Esophagus muscularis mucosa (tissue), 4 donors: ENCODE measurements at regions not wholly inside any gene's neighbourhood (a gene's known extent, or its start where the extent isn't known, plus 50 kb on each side); places are given as distances from the start of the nearest gene placed in this dataset.

Experiments
- DNase-seq: peaks from one replicate; pipeline ENCODE4 v3.0.0-alpha.2; 2017; ENCODE audit errors: extremely low spot score
- H3K27ac ChIP-seq, 4 donors: fragments of 200-600 bp; sonication (generic); replicated peaks in 1 of 4; 1 replicate in 3 of 4; 2 replicates in 1 of 4; pipeline ENCODE4 v1.5.1; 2016 to 2019; ENCODE audit warnings: mild to moderate bottlenecking in 1 of 4
- H3K27me3 ChIP-seq, 4 donors: fragments of 200-600 bp; sonication (generic); one replicate each; pipeline versions ENCODE4 v1.5.1 to v1.6.0; 2016 to 2019
- H3K36me3 ChIP-seq, 4 donors: fragments of 200-600 bp; sonication (generic); one replicate each; pipeline ENCODE4 v1.5.1; 2016 to 2019
- H3K4me1 ChIP-seq, 4 donors: fragments of 200-600 bp; sonication (generic); one replicate each; pipeline ENCODE4 v1.5.1; 2016 to 2019
- H3K4me3 ChIP-seq, 4 donors: fragments of 200-600 bp; sonication (generic); 1 replicate in 2 of 4; 2 replicates in 2 of 4; pipeline ENCODE4 v1.5.1; 2016 to 2019; ENCODE audit warnings: mild to moderate bottlenecking in 4 of 4, moderate library complexity in 1 of 4
- H3K9me3 ChIP-seq, 4 donors: fragments of 200-600 bp; sonication (generic); 1 replicate in 3 of 4; 2 replicates in 1 of 4; pipeline ENCODE4 v1.5.1; 2016 to 2019
- EP300 ChIP-seq: sonication (generic); formaldehyde crosslinking; IDR thresholded peaks from one replicate; pipeline ENCODE4 v1.6.1; 2017; ENCODE audit warnings: antibody characterized with exemption
- POLR2A ChIP-seq: fragments of 450-650 bp; IDR thresholded peaks from one replicate; pipeline ENCODE4 v1.6.1; 2017; ENCODE audit warnings: antibody characterized with exemption, moderate library complexity, mild to moderate bottlenecking, low read depth
- POLR2AphosphoS5 ChIP-seq, 2 donors: sonication (generic); formaldehyde crosslinking; IDR thresholded peaks; one replicate each; pipeline ENCODE4 v1.6.1; 2017; ENCODE audit warnings: antibody characterized with exemption in 2 of 2
- WGBS: methylation state at CpG from one replicate; pipeline ENCODE4 v1.1.5; 2018; 5-methylcytosine and 5-hydroxymethylcytosine counted together
- intact Hi-C: fragments of 100-400 bp; cut with DNase I; formaldehyde crosslinking; loops from one replicate; pipeline ENCODE4 v1.15.1; 2023
- TF ChIP-seq, protein P1 (sequence below), 3 experiments: fragments of 200-600 bp in 2 of 3; fragments of 450-650 bp in 1 of 3; sonication (generic) in 2 of 3; IDR thresholded peaks; one replicate each; pipeline ENCODE4 v1.5.1; 2017 to 2019; ENCODE audit warnings: antibody characterized with exemption in 3 of 3, mild to moderate bottlenecking in 2 of 3, moderate library complexity in 1 of 3

DNA sequence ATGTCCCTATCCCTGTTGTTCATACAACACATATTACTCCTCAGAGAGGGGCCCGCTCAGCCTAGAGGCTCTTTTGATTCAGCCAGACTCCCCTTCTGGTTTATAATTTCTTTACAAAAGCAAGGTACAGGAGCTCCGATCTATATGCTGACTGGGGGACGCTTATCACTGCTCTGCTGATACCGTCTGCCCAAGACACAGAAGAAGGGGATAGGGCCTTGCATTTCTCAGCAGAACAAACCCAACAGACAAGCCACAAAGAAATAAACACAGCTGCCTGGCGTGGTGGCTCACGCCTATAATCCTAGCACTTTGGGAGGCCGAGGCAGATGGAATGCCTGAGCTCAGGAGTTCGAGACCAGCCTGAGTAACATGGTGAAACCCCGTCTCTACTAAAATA is 109.9 kb upstream of the AKIP1 start:
- peak overlapping the region; percentile 46 to 95 (median 71) for H3K27ac ChIP-seq
- 91% methylated on average over 9 of the region's 9 CpGs for WGBS
- no peaks in the 10 kb centered on the region for H3K9me3 ChIP-seq
- no peak overlapping the region for H3K4me3 ChIP-seq
- peaks cover 0 to 4% (median 0%) of the 10 kb centered on the region in 4 donors for H3K36me3 ChIP-seq
- H3K4me1 ChIP-seq, result peaks cover 64 to 99% (median 90%) of the 10 kb centered on the region in 4 donors
- TF ChIP-seq, protein P1, sequence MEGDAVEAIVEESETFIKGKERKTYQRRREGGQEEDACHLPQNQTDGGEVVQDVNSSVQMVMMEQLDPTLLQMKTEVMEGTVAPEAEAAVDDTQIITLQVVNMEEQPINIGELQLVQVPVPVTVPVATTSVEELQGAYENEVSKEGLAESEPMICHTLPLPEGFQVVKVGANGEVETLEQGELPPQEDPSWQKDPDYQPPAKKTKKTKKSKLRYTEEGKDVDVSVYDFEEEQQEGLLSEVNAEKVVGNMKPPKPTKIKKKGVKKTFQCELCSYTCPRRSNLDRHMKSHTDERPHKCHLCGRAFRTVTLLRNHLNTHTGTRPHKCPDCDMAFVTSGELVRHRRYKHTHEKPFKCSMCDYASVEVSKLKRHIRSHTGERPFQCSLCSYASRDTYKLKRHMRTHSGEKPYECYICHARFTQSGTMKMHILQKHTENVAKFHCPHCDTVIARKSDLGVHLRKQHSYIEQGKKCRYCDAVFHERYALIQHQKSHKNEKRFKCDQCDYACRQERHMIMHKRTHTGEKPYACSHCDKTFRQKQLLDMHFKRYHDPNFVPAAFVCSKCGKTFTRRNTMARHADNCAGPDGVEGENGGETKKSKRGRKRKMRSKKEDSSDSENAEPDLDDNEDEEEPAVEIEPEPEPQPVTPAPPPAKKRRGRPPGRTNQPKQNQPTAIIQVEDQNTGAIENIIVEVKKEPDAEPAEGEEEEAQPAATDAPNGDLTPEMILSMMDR (IDR thresholded peaks at IDR 0.05), result no peak
- no peaks in the 10 kb centered on the region for H3K27me3 ChIP-seq
- intact Hi-C loops, result no loop called here
- DNase-seq, result no peak

DNA sequence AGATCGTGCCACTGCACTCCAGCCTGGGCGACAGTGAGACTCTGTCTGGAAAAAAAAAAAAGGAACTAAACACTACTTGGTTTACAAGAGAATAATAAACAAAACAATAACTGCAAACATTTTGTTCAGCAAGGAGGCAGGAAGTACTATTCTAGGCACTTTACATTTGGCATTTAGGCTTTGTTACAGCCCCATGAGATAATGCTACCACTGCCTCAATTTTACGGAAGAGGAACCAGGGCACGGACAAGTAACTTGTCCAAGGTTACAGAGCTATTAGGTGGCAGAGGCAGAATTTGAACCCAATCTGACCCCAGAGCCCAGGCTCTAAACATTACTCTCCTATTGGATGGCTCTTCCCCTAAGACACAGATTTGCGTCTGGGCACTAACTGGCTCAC is 108.7 kb upstream of the AKIP1 start:
- intact Hi-C loops, result no loop called here
- TF ChIP-seq, protein P1 (IDR thresholded peaks at IDR 0.05), result no peak
- TF ChIP-seq EP300, result no peak
- no peak for TF ChIP-seq POLR2A
- TF ChIP-seq POLR2AphosphoS5 (IDR thresholded peaks at IDR 0.05), result no peak
- Histone ChIP-seq H3K4me1 (peaks cover 74 to 100% (median 95%) of the 10 kb centered on the region in 4 donors), H3K4me3 (no peak overlapping the region), H3K36me3 (peaks cover 0 to 4% (median 0%) of the 10 kb centered on the region in 4 donors), H3K27ac (peak overlapping the region; percentile 90 to 95 (median 93)), H3K27me3 (no peaks in the 10 kb centered on the region), H3K9me3 (no peaks in the 10 kb centered on the region)
- DNase-seq, result no peak
- WGBS, result 56% methylated on average over 5 of the region's 5 CpGs

DNA sequence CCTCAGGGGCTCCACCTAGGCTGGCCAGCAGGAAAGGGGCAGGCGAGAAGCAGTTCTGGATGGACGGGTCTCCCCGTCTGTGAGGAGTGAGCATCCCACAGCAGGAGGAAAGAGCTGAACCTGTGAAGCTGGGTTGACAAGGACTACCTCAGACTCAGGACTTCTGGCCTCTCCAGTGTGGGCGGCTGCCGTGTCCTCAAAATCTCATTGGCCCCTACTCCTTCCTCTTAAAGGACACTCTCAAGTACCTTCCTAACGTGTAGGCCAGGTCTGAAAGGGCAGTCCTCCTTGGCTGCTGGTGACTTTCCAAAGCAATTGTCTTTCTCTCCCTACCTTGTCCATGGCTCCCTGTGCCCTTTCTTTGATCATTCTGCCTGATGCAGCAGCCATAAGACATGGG is 107.0 kb upstream of the AKIP1 start:
- peaks cover 0 to 4% (median 0%) of the 10 kb centered on the region in 4 donors for H3K36me3 ChIP-seq
- intact Hi-C loops, result no loop called here
- no peak overlapping the region for H3K4me3 ChIP-seq
- H3K27ac ChIP-seq, result peak overlapping the region; percentile 90 to 95 (median 93)
- H3K27me3 ChIP-seq, result no peaks in the 10 kb centered on the region
- 78% methylated on average over 4 of the region's 6 CpGs for WGBS
- peaks cover 88 to 100% (median 98%) of the 10 kb centered on the region in 4 donors for H3K4me1 ChIP-seq
- TF ChIP-seq, protein P1 (IDR thresholded peaks at IDR 0.05), result no peak
- TF ChIP-seq EP300, result no peak
- TF ChIP-seq POLR2A, result no peak
- TF ChIP-seq POLR2AphosphoS5 (IDR thresholded peaks at IDR 0.05), result no peak
- DNase-seq, result no peak
- H3K9me3 ChIP-seq, result no peaks in the 10 kb centered on the region

DNA sequence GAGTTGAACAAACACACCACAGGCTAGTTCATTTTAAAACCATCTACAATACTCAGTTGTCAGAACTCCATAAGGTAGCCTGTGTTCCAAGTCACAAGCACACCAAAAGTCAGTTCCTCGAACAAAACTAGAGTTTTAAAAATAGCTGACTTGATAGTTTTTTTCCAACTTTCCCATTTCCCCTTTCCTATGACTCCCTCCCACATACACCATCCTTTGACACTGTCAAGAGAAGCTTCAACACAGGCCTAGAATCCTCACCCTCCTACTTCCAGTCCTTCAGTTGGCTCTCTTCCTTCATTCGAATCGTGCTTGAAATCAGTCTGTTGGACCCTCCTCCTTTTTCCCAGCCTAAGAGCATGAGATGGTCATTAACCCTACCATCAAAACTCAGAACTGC is 105.7 kb upstream of the AKIP1 start:
- 26% methylated on average over 3 of the region's 3 CpGs for WGBS
- no peak for TF ChIP-seq EP300
- TF ChIP-seq, protein P1 (IDR thresholded peaks at IDR 0.05), result no peak
- no peak for TF ChIP-seq POLR2AphosphoS5 (IDR thresholded peaks at IDR 0.05)
- TF ChIP-seq POLR2A, result no peak
- no peaks in the 10 kb centered on the region for H3K9me3 ChIP-seq
- H3K4me3 ChIP-seq, result peak overlapping the region in 3 of 4 donors; percentile 20 to 77 (median 38)
- H3K27ac ChIP-seq, result peak overlapping the region; percentile 90 to 95 (median 93)
- H3K36me3 ChIP-seq, result peaks cover 0 to under 1% (median 0%) of the 10 kb centered on the region in 4 donors
- H3K4me1 ChIP-seq, result peaks cover 78 to 89% (median 85%) of the 10 kb centered on the region in 4 donors
- intact Hi-C loops, result loop anchor here (5.0 kb wide), 1 partner anchor 98 kb away; no protein-coding TSS in a partner anchor
- no peak for DNase-seq
- H3K27me3 ChIP-seq, result no peaks in the 10 kb centered on the region

DNA sequence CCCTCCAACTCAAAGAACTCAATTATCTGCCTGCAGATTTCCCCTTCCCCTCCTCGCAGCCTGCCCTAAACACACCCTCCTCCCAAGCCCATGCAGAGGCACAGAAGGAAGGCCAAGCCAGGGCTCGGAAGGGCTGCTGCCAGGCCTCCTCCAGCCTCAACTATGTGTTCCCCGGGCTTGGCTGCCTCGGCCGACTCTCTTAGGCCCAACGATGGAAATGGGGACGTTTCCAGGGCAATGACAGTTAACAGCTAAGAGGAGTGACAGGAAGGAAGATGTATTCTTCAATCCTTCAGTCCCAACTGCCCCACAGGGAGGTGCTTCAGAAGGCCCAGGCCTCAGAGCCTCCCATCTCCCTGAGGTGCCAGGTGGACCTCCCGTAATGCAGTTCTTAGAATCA is 104.0 kb upstream of the AKIP1 start:
- Histone ChIP-seq H3K4me1 (peaks cover 77 to 89% (median 82%) of the 10 kb centered on the region in 4 donors), H3K4me3 (peak overlapping the region; percentile 65 to 78 (median 74)), H3K27ac (peak overlapping the region; percentile 90 to 95 (median 93)), H3K9me3 (no peaks in the 10 kb centered on the region), H3K36me3 (no peaks in the 10 kb centered on the region), H3K27me3 (no peaks in the 10 kb centered on the region)
- no peak for DNase-seq
- TF ChIP-seq EP300 (no peak), POLR2A (no peak), POLR2AphosphoS5 (IDR thresholded peaks at IDR 0.05) (no peak)
- TF ChIP-seq, protein P1 (IDR thresholded peaks at IDR 0.05), result no peak
- 35% methylated on average over 8 of the region's 8 CpGs for WGBS
- intact Hi-C loops, result loop anchor here (5.0 kb wide), 1 partner anchor 100 kb away; no protein-coding TSS in a partner anchor
